ENCODE measurements at regions not wholly inside any gene's neighbourhood (a gene's known extent, or its start where the extent isn't known, plus 50 kb on each side); places are given as distances from the start of the nearest gene placed in this dataset.
A peak's percentile ranks its signal among the peaks of the same experiment; 100 is the strongest.

DNA sequence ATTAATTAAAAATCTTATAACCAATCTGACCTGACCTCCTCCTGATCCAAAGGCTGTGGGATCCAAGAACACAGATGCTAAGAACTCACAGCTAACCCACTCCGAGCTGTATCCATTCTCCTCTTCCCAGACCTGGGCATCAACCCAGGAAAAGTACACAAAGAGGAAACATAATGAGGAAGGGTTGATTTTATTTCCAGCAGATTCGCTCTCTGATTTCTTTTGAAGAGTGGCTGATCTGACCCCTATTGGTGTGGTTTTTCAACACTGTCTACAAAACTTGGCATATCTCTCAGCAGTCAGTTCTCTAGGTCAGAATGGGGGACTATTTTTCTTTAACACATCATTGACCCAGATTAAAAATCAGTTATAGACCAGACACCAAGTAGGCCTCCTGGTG, 201.9 kb upstream of the UBASH3B start:
- Histone ChIP-seq H3K27ac (ENCODE audit: low read depth in 2 of 2, low read length in 2 of 2) (no peak overlapping the region), H3K9me3 (ENCODE audit: control insufficient read depth in 2 of 2, low read length in 2 of 2) (no peaks in the 10 kb centered on the region), H3K4me3 (ENCODE audit: low read length in 2 of 2) (no peak overlapping the region), H3K36me3 (ENCODE audit: control insufficient read depth in 2 of 2, insufficient read depth in 2 of 2, low read length in 2 of 2) (no peaks in the 10 kb centered on the region), H3K27me3 (ENCODE audit: control insufficient read depth in 2 of 2, insufficient read depth in 2 of 2, low read length in 2 of 2) (no peaks in the 10 kb centered on the region), H3K4me1 (ENCODE audit: control insufficient read depth in 2 of 2, insufficient read depth in 2 of 2, low read length in 2 of 2) (no peaks in the 10 kb centered on the region), H3K9ac (ENCODE audit: low read depth in 1 of 2, low read length in 2 of 2) (no peak overlapping the region)

DNA sequence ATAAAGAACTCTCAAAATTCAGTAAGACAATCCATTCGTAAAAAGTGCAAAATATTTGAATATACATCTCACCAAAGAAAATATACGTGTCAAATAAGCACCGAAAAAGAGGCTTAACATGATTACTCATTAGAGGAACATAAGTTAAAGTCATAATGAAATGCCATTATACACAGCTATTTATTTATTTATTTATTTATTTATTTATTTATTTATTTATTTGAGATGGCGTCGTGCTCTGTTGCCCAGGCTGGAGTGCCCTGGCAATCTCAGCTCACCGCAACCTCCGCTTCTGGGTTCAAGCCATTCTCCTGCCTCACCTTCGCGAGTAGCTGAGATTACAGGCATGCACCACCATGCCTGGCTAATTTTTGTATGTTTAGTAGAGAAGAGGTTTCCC, 203.6 kb upstream of the UBASH3B start:
- Histone ChIP-seq H3K36me3 (ENCODE audit: control insufficient read depth in 2 of 2, insufficient read depth in 2 of 2, low read length in 2 of 2) (no peaks in the 10 kb centered on the region), H3K27me3 (ENCODE audit: control insufficient read depth in 2 of 2, insufficient read depth in 2 of 2, low read length in 2 of 2) (no peaks in the 10 kb centered on the region), H3K27ac (ENCODE audit: low read depth in 2 of 2, low read length in 2 of 2) (no peak overlapping the region), H3K9me3 (ENCODE audit: control insufficient read depth in 2 of 2, low read length in 2 of 2) (no peaks in the 10 kb centered on the region), H3K4me3 (ENCODE audit: low read length in 2 of 2) (no peak overlapping the region), H3K9ac (ENCODE audit: low read depth in 1 of 2, low read length in 2 of 2) (no peak overlapping the region), H3K4me1 (ENCODE audit: control insufficient read depth in 2 of 2, insufficient read depth in 2 of 2, low read length in 2 of 2) (no peaks in the 10 kb centered on the region)

DNA sequence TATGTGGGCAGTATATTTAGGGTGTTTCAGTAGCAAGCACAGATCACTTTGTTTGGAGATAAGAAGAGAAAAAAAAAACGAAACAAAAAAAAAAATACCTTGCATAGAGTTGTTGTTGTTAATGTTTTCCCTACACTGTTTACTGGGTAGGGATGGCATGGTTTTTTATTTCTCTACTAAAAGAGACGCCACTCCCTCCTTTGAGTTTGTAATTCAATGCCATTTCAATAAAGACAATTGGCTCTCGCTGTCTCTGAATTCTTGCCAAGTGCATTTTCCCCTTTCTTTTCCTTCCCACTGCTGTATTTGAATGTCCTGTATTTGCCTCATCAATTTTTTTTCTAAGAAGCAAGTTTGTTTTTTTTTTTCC, 213.9 kb upstream of the UBASH3B start:
- H3K27ac ChIP-seq (ENCODE audit: low read depth in 2 of 2, low read length in 2 of 2) = no peak overlapping the region
- no peak overlapping the region for H3K4me3 ChIP-seq (ENCODE audit: low read length in 2 of 2)
- H3K9ac ChIP-seq (ENCODE audit: low read depth in 1 of 2, low read length in 2 of 2) = no peak overlapping the region

DNA sequence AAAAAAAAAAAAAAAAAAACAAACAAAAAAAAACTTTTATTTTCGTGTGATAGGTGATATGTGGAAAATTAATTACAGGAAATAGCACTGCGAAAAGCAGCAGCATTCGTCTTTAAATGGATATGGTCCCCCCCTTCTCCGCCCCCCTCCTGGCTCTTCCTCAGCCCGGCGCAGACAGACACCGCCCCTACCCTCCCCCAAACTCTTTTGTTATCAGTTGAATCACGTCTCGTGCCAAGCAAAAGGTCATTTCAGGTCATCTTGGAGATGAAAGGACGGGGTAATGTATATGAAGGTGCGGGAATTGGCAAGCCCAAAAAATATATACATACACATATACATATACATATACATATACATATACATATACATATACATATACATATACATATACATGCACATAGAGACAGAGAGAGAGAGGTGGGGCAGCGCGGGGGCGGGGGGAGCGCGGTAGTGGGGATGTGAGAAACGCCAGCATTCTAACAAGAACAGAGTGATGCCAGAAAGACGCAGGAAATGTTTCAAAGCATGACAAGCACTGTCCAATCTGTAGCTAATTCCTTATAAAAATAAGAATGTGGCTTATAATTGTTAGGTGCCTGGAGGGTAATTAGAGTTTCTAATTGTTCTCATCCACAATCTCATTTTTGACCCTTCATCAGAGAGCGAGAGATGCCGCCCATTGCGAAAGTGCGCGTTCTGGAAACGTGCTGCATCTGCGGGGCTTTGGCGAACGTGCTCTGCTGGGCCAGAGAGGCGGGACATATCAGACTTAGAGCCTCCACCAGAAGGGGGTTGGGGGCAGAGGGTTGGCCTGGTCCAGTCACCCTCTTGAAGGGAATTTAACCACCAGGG, 214.5 kb upstream of the UBASH3B start:
- H3K9me3 ChIP-seq (ENCODE audit: control insufficient read depth in 2 of 2, low read length in 2 of 2) = no peaks in the 10 kb centered on the region
- peak overlapping the region; percentile 17 to 48 for H3K4me3 ChIP-seq (ENCODE audit: low read length in 2 of 2)
- no peaks in the 10 kb centered on the region for H3K4me1 ChIP-seq (ENCODE audit: control insufficient read depth in 2 of 2, insufficient read depth in 2 of 2, low read length in 2 of 2)
- H3K9ac ChIP-seq (ENCODE audit: low read depth in 1 of 2, low read length in 2 of 2) = no peak overlapping the region
- no peaks in the 10 kb centered on the region for H3K27me3 ChIP-seq (ENCODE audit: control insufficient read depth in 2 of 2, insufficient read depth in 2 of 2, low read length in 2 of 2)
- H3K27ac ChIP-seq (ENCODE audit: low read depth in 2 of 2, low read length in 2 of 2) = no peak overlapping the region
- H3K36me3 ChIP-seq (ENCODE audit: control insufficient read depth in 2 of 2, insufficient read depth in 2 of 2, low read length in 2 of 2) = no peaks in the 10 kb centered on the region

More for the DNA sequence above, 213.9 kb upstream of the UBASH3B start:
- no peaks in the 10 kb centered on the region for H3K4me1 ChIP-seq (ENCODE audit: control insufficient read depth in 2 of 2, insufficient read depth in 2 of 2, low read length in 2 of 2)
- no peaks in the 10 kb centered on the region for H3K9me3 ChIP-seq (ENCODE audit: control insufficient read depth in 2 of 2, low read length in 2 of 2)
- no peaks in the 10 kb centered on the region for H3K27me3 ChIP-seq (ENCODE audit: control insufficient read depth in 2 of 2, insufficient read depth in 2 of 2, low read length in 2 of 2)
- no peaks in the 10 kb centered on the region for H3K36me3 ChIP-seq (ENCODE audit: control insufficient read depth in 2 of 2, insufficient read depth in 2 of 2, low read length in 2 of 2)

DNA sequence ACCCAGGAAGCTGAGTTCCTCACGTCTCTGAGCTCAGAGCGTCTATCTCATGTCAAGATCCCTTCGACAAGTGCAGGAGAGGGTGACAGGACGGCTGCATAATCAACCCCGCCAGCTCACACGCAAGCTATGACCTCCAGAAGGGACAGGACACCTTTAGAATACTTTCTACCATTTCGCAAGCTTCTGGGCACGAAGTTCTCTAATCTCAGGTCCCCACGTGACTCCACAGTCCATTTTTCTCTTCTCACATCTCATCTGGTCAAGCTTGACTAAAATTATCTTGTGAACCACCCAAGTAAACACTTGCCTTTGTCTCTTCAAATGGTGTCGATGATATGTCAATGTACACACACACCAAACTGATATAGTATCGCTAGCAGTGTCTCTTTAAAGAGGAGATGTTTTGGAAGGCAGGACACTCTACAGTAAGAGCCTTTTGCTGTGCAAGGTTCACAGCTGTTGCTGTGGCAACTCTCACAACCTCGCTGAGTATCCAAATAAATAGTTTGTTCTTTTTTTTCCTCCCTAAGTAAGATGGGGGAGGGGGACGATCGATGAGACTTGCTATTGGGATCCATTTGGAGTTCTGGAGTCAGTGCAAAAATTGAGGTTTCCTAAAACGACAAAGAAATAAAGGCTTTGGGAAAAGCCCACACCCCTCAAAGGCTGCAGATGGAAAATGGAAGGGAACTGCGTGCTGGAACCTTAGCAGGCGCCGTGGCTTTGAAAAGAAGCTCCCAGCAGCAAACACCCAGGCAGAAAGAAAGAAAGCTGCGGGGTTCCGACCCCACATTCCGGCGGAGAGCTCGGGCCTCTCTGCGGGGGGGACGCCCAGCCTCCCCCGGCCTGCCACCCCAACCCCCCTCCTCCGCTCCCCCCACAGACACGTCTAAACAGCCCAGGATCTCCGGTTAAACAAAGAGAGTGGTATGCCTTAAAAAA, 215.4 kb upstream of the UBASH3B start:
- Histone ChIP-seq H3K27ac (ENCODE audit: low read depth in 2 of 2, low read length in 2 of 2) (no peak overlapping the region), H3K9ac (ENCODE audit: low read depth in 1 of 2, low read length in 2 of 2) (no peak overlapping the region), H3K27me3 (ENCODE audit: control insufficient read depth in 2 of 2, insufficient read depth in 2 of 2, low read length in 2 of 2) (no peaks in the 10 kb centered on the region), H3K36me3 (ENCODE audit: control insufficient read depth in 2 of 2, insufficient read depth in 2 of 2, low read length in 2 of 2) (no peaks in the 10 kb centered on the region), H3K4me3 (ENCODE audit: low read length in 2 of 2) (peak overlapping the region; percentile 35 to 51), H3K4me1 (ENCODE audit: control insufficient read depth in 2 of 2, insufficient read depth in 2 of 2, low read length in 2 of 2) (no peaks in the 10 kb centered on the region), H3K9me3 (ENCODE audit: control insufficient read depth in 2 of 2, low read length in 2 of 2) (no peaks in the 10 kb centered on the region)

DNA sequence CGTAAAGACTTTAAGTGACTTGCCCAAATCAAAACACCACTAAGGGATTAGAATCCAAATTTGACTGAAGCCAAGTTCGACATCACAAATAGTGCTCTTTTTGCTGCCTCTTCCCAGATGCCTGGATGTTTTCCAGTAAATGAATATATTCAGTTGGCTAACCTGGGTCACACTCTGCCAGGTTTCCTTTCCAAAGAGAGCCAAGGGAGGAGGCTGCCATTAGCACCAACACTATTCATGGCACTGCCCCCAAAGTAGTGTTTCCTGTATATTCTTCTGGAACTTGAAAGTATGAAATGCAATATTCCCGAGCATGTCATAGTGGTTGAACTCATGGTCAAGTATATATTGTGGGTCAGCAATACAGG, 219.3 kb upstream of the UBASH3B start:
- Histone ChIP-seq H3K36me3 (ENCODE audit: control insufficient read depth in 2 of 2, insufficient read depth in 2 of 2, low read length in 2 of 2) (no peaks in the 10 kb centered on the region), H3K27ac (ENCODE audit: low read depth in 2 of 2, low read length in 2 of 2) (no peak overlapping the region), H3K9ac (ENCODE audit: low read depth in 1 of 2, low read length in 2 of 2) (no peak overlapping the region)

DNA sequence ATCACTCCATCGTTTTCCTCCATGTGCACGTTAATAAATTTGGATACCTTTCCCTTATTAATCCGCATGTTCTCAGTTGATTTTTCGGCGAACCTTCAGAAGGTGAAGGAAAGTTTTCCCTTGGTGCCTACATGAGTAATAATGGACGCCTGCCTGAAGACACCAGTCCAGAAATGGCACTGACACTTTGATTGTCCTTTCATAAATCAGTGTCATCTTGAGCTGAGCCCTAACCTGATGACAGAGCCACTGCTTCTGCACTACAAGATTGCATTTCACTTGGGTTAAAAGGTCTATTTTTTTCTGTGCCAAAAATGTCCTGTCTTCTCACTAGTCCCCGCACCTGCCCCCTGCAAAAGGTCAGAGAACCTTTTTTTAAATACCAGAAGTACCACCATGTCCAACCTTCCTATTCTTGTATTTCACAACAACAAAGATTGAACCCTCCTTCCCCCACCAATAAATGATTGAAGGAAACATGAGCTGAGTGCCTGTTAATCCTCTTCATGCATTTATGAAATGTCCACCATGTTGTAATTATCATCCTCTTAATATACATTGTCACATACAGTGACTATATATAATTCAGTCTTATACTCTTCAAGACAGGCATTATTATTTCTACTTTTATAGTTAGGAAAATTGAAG, 219.9 kb upstream of the UBASH3B start:
- Histone ChIP-seq H3K9me3 (ENCODE audit: control insufficient read depth in 2 of 2, low read length in 2 of 2) (no peaks in the 10 kb centered on the region), H3K4me1 (ENCODE audit: control insufficient read depth in 2 of 2, insufficient read depth in 2 of 2, low read length in 2 of 2) (no peaks in the 10 kb centered on the region), H3K9ac (ENCODE audit: low read depth in 1 of 2, low read length in 2 of 2) (no peak overlapping the region), H3K36me3 (ENCODE audit: control insufficient read depth in 2 of 2, insufficient read depth in 2 of 2, low read length in 2 of 2) (no peaks in the 10 kb centered on the region), H3K4me3 (ENCODE audit: low read length in 2 of 2) (no peak overlapping the region), H3K27ac (ENCODE audit: low read depth in 2 of 2, low read length in 2 of 2) (no peak overlapping the region), H3K27me3 (ENCODE audit: control insufficient read depth in 2 of 2, insufficient read depth in 2 of 2, low read length in 2 of 2) (no peaks in the 10 kb centered on the region)

More for the DNA sequence above, 219.3 kb upstream of the UBASH3B start:
- Histone ChIP-seq H3K4me1 (ENCODE audit: control insufficient read depth in 2 of 2, insufficient read depth in 2 of 2, low read length in 2 of 2) (no peaks in the 10 kb centered on the region), H3K9me3 (ENCODE audit: control insufficient read depth in 2 of 2, low read length in 2 of 2) (no peaks in the 10 kb centered on the region), H3K4me3 (ENCODE audit: low read length in 2 of 2) (no peak overlapping the region), H3K27me3 (ENCODE audit: control insufficient read depth in 2 of 2, insufficient read depth in 2 of 2, low read length in 2 of 2) (no peaks in the 10 kb centered on the region)

DNA sequence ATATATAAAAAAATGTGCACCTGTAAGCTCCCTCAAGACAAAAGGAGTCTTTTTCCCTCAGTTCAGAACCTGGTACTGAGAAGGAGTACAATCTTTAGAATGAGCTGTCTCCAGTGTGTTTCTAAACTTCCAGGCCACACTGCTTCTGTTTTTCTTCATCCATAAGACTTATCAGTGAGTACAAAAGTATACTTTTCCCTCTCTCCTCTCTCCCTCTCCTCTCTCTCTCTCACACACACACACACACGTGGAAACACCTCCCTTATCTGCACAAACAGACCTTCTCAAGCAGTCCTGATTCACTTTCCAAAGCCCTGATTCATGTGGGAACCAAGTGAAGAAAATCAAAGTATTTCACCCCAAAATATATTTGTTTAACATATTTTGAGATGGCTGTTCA, 220.7 kb upstream of the UBASH3B start:
- Histone ChIP-seq H3K27me3 (ENCODE audit: control insufficient read depth in 2 of 2, insufficient read depth in 2 of 2, low read length in 2 of 2) (no peaks in the 10 kb centered on the region), H3K4me1 (ENCODE audit: control insufficient read depth in 2 of 2, insufficient read depth in 2 of 2, low read length in 2 of 2) (no peaks in the 10 kb centered on the region), H3K9me3 (ENCODE audit: control insufficient read depth in 2 of 2, low read length in 2 of 2) (no peaks in the 10 kb centered on the region), H3K9ac (ENCODE audit: low read depth in 1 of 2, low read length in 2 of 2) (no peak overlapping the region), H3K27ac (ENCODE audit: low read depth in 2 of 2, low read length in 2 of 2) (no peak overlapping the region), H3K36me3 (ENCODE audit: control insufficient read depth in 2 of 2, insufficient read depth in 2 of 2, low read length in 2 of 2) (no peaks in the 10 kb centered on the region), H3K4me3 (ENCODE audit: low read length in 2 of 2) (no peak overlapping the region)

DNA sequence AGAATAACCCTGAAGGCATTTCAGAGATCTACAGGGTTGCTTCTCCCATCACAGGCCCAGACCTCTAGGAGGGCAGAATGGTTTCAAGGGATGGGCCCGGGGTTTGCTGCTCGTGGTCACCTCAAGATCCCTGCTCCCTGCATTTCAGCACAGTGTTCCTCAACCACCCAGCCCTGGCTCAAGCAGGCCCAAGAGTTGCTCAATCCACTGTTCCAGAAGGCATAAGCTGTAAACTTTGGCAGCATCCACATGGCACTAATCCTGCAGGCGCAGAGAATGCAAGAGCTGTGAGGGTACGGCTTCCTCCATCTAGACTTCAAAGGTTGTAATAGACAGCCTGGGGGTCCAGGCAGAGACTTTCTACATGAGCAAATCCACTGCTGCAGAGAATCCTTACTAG, 225.0 kb upstream of the UBASH3B start:
- no peak overlapping the region for H3K9ac ChIP-seq (ENCODE audit: low read depth in 1 of 2, low read length in 2 of 2)
- H3K9me3 ChIP-seq (ENCODE audit: control insufficient read depth in 2 of 2, low read length in 2 of 2) = no peaks in the 10 kb centered on the region
- no peak overlapping the region for H3K27ac ChIP-seq (ENCODE audit: low read depth in 2 of 2, low read length in 2 of 2)
- H3K27me3 ChIP-seq (ENCODE audit: control insufficient read depth in 2 of 2, insufficient read depth in 2 of 2, low read length in 2 of 2) = no peaks in the 10 kb centered on the region
- no peak overlapping the region for H3K4me3 ChIP-seq (ENCODE audit: low read length in 2 of 2)
- H3K36me3 ChIP-seq (ENCODE audit: control insufficient read depth in 2 of 2, insufficient read depth in 2 of 2, low read length in 2 of 2) = no peaks in the 10 kb centered on the region
- no peaks in the 10 kb centered on the region for H3K4me1 ChIP-seq (ENCODE audit: control insufficient read depth in 2 of 2, insufficient read depth in 2 of 2, low read length in 2 of 2)

DNA sequence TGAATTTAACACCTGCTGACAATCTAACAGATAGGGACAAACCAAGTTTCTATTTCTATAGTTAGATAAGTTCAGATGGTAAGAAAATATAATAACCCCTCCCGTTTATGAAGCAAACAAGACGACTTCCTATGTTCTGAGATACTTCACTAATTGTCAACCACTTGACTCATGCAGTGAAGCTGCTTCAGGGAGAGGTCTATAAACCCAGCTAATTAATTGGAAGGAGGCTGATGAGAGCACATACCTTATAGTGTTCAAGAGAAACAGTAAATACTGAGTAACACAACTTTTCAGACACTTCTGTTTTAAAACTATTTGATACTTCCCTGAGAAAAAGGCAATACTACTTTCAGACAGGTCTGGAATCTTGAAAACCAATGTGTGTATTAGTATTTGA, 229.4 kb upstream of the UBASH3B start:
- no peaks in the 10 kb centered on the region for H3K9me3 ChIP-seq (ENCODE audit: control insufficient read depth in 2 of 2, low read length in 2 of 2)
- no peaks in the 10 kb centered on the region for H3K4me1 ChIP-seq (ENCODE audit: control insufficient read depth in 2 of 2, insufficient read depth in 2 of 2, low read length in 2 of 2)
- no peak overlapping the region for H3K4me3 ChIP-seq (ENCODE audit: low read length in 2 of 2)
- H3K9ac ChIP-seq (ENCODE audit: low read depth in 1 of 2, low read length in 2 of 2) = no peak overlapping the region
- H3K27ac ChIP-seq (ENCODE audit: low read depth in 2 of 2, low read length in 2 of 2) = no peak overlapping the region
- H3K36me3 ChIP-seq (ENCODE audit: control insufficient read depth in 2 of 2, insufficient read depth in 2 of 2, low read length in 2 of 2) = no peaks in the 10 kb centered on the region
- no peaks in the 10 kb centered on the region for H3K27me3 ChIP-seq (ENCODE audit: control insufficient read depth in 2 of 2, insufficient read depth in 2 of 2, low read length in 2 of 2)

Data from mucosa of rectum (tissue), 2 donors.